Fibroblast of lung (primary cell): ENCODE measurements at regions not wholly inside any gene's neighbourhood (a gene's known extent, or its start where the extent isn't known, plus 50 kb on each side); places are given as distances from the start of the nearest gene placed in this dataset.
"Not testable (repeated sequence)": the region's sequence is repeated elsewhere in the genome, so short reads cannot be mapped to it uniquely, and the experiment has no call there.

Source experiments
- DNase-seq, 2 donors: peaks; one replicate each; pipeline versions ENCODE4 v3.0.0 to v3.0.0-alpha.2; 2010; ENCODE audit warnings: low read depth in 2 of 2
- H2AFZ ChIP-seq: 2 replicates; pipeline ENCODE4 v1.5.1; 2012; ENCODE audit warnings: low read length, control low read depth, inconsistent platforms
- H3K27ac ChIP-seq: 2 replicates; pipeline ENCODE4 v1.5.1; 2011; ENCODE audit warnings: low read length, control low read depth; ENCODE audit not compliant: insufficient read depth
- H3K27me3 ChIP-seq: 2 replicates; pipeline ENCODE4 v1.5.1; 2011; ENCODE audit warnings: mild to moderate bottlenecking, low read length; ENCODE audit not compliant: control insufficient read depth, insufficient read depth
- H3K36me3 ChIP-seq: 2 replicates; pipeline ENCODE4 v1.5.1; 2011; ENCODE audit warnings: low read length; ENCODE audit not compliant: control insufficient read depth, insufficient read depth
- H3K4me1 ChIP-seq: 2 replicates; pipeline ENCODE4 v1.5.1; 2011; ENCODE audit warnings: low read length; ENCODE audit not compliant: control insufficient read depth, insufficient read depth; ENCODE audit errors: extremely low read depth
- H3K4me2 ChIP-seq: 2 replicates; pipeline ENCODE4 v1.5.1; 2011; ENCODE audit warnings: low read length, control low read depth; ENCODE audit not compliant: insufficient read depth; ENCODE audit errors: extremely low read depth
- H3K4me3 ChIP-seq, 4 experiments: fragments of 200-600 bp in 1 of 4; sonication (generic) in 1 of 4; replicated peaks in 1 of 4; 2 replicates each; pipeline ENCODE4 v1.5.1; 2011 to 2016; ENCODE audit warnings: low read length in 4 of 4, low read depth in 3 of 4, mild to moderate bottlenecking in 3 of 4, control low read depth in 2 of 4, inconsistent platforms in 1 of 4, mixed read lengths in 1 of 4; ENCODE audit not compliant: insufficient read depth in 1 of 4; ENCODE audit errors: control extremely low read depth in 1 of 4
- H3K79me2 ChIP-seq: 2 replicates; pipeline ENCODE4 v1.5.1; 2012; ENCODE audit warnings: mild to moderate bottlenecking, low read length, inconsistent platforms; ENCODE audit not compliant: control insufficient read depth, insufficient read depth
- H3K9ac ChIP-seq: 2 replicates; pipeline ENCODE4 v1.5.1; 2011; ENCODE audit warnings: mild to moderate bottlenecking, low read length, control low read depth; ENCODE audit not compliant: insufficient read depth
- H3K9me3 ChIP-seq: 2 replicates; pipeline ENCODE4 v1.5.1; 2012; ENCODE audit warnings: low read depth, low read length; ENCODE audit not compliant: control insufficient read depth, insufficient read depth
- H4K20me1 ChIP-seq: 2 replicates; pipeline ENCODE4 v1.5.1; 2011; ENCODE audit warnings: low read length; ENCODE audit not compliant: control insufficient read depth, insufficient read depth; ENCODE audit errors: extremely low read depth
- CTCF ChIP-seq, 2 donors: IDR thresholded peaks in 1 of 2; conservative IDR thresholded peaks in 1 of 2; 1 replicate in 1 of 2; 2 replicates in 1 of 2; pipeline ENCODE4 v1.5.1; 2011 to 2012; ENCODE audit warnings: low read length in 2 of 2, control low read depth in 1 of 2, inconsistent platforms in 1 of 2, low read depth in 1 of 2, mild to moderate bottlenecking in 1 of 2
- EZH2 ChIP-seq: IDR thresholded peaks from 2 replicates; pipeline ENCODE4 v1.5.1; 2012; ENCODE audit warnings: low read length, control low read depth, mild to moderate bottlenecking; ENCODE audit errors: missing control alignments

GRCh38 chr1:29756901-29757725, 520.8 kb downstream of the PTPRU start:
- no peak overlapping the region for H2AFZ ChIP-seq

GRCh38 chr1:29756498-29756897, 520.2 kb downstream of the PTPRU start:
- Histone ChIP-seq H3K36me3 (no peaks in the 10 kb centered on the region), H2AFZ (no peak overlapping the region), H3K4me3 (no peak overlapping the region), H4K20me1 (no peaks in the 10 kb centered on the region), H3K79me2 (no peaks in the 10 kb centered on the region), H3K4me2 (no peak overlapping the region), H3K9me3 (no peaks in the 10 kb centered on the region), H3K27me3 (no peaks in the 10 kb centered on the region), H3K9ac (no peak overlapping the region), H3K4me1 (no peaks in the 10 kb centered on the region), H3K27ac (no peak overlapping the region)
- DNase-seq = no peak
- TF ChIP-seq CTCF (conservative IDR thresholded peaks at IDR 0.05 in 1 of 2, IDR thresholded peaks at IDR 0.05 in 1 of 2; ENCODE audit: low read depth in 1 of 2, low read length in 2 of 2) = no peak
- TF ChIP-seq EZH2 = no peak

More at GRCh38 chr1:29756901-29757725, 520.8 kb downstream of the PTPRU start:
- Histone ChIP-seq H3K9ac (no peak overlapping the region), H3K4me1 (no peaks in the 10 kb centered on the region), H4K20me1 (no peaks in the 10 kb centered on the region), H3K9me3 (no peaks in the 10 kb centered on the region), H3K4me3 (no peak overlapping the region), H3K27ac (no peak overlapping the region), H3K79me2 (no peaks in the 10 kb centered on the region), H3K4me2 (no peak overlapping the region), H3K27me3 (no peaks in the 10 kb centered on the region), H3K36me3 (no peaks in the 10 kb centered on the region)
- no peak for DNase-seq
- TF ChIP-seq EZH2 (no peak), CTCF (conservative IDR thresholded peaks at IDR 0.05 in 1 of 2, IDR thresholded peaks at IDR 0.05 in 1 of 2; ENCODE audit: low read depth in 1 of 2, low read length in 2 of 2) (no peak)

- TF ChIP-seq EZH2 (no peak), CTCF (conservative IDR thresholded peaks at IDR 0.05 in 1 of 2, IDR thresholded peaks at IDR 0.05 in 1 of 2; ENCODE audit: low read depth in 1 of 2, low read length in 2 of 2) (no peak)
- H3K36me3 ChIP-seq = no peaks in the 10 kb centered on the region
Measured at GRCh38 chr1:29756085-29756484, 519.8 kb downstream of the PTPRU start.

GRCh38 chr1:29755412-29756015, 519.2 kb downstream of the PTPRU start:
- not testable (repeated sequence) for H3K79me2 ChIP-seq

More at GRCh38 chr1:29756085-29756484, 519.8 kb downstream of the PTPRU start:
- no peak overlapping the region for H3K27ac ChIP-seq
- H2AFZ ChIP-seq = no peak overlapping the region
- H3K9me3 ChIP-seq = no peaks in the 10 kb centered on the region
- DNase-seq = no peak
- H3K4me2 ChIP-seq = no peak overlapping the region
- no peaks in the 10 kb centered on the region for H3K27me3 ChIP-seq
- no peaks in the 10 kb centered on the region for H4K20me1 ChIP-seq
- no peak overlapping the region for H3K9ac ChIP-seq
- H3K4me1 ChIP-seq = no peaks in the 10 kb centered on the region
- H3K4me3 ChIP-seq = no peak overlapping the region
- H3K79me2 ChIP-seq = no peaks in the 10 kb centered on the region

More at GRCh38 chr1:29755412-29756015, 519.2 kb downstream of the PTPRU start:
- H3K9me3 ChIP-seq, H3K4me1 ChIP-seq, H3K4me2 ChIP-seq, H4K20me1 ChIP-seq, DNase-seq, H3K36me3 ChIP-seq, H3K4me3 ChIP-seq, H2AFZ ChIP-seq, H3K27me3 ChIP-seq, H3K9ac ChIP-seq, H3K27ac ChIP-seq: not testable (repeated sequence)
